Astrocyte (in vitro differentiated cells and primary cell): ENCODE measurements at regions not wholly inside any gene's neighbourhood (a gene's known extent, or its start where the extent isn't known, plus 50 kb on each side); places are given as distances from the start of the nearest gene placed in this dataset.

Experiments used
- DNase-seq: peaks from one replicate; pipeline ENCODE4 v3.0.0-alpha.2; 2010; ENCODE audit warnings: low read depth
- FAIRE-seq: peaks from 2 replicates; lab custom pipeline; 2011; peaks lifted over from hg19 to GRCh38; lab: Jason Lieb, UNC
- H2AFZ ChIP-seq: 2 replicates; pipeline ENCODE4 v1.6.0; 2012; ENCODE audit warnings: low read depth, low read length, inconsistent platforms
- H3K27ac ChIP-seq: 2 replicates; pipeline ENCODE4 v1.5.1; 2011; ENCODE audit warnings: low read depth, low read length, inconsistent platforms
- H3K27me3 ChIP-seq: 2 replicates; pipeline ENCODE4 v1.6.0; 2011; ENCODE audit warnings: low read length, inconsistent platforms; ENCODE audit not compliant: insufficient read depth
- H3K36me3 ChIP-seq: 2 replicates; pipeline ENCODE4 v1.5.1; 2011; ENCODE audit warnings: low read length, inconsistent platforms; ENCODE audit not compliant: insufficient read depth
- H3K4me1 ChIP-seq: 2 replicates; pipeline ENCODE4 v1.5.1; 2011; ENCODE audit warnings: low read length, inconsistent platforms; ENCODE audit not compliant: insufficient read depth
- H3K4me2 ChIP-seq: 2 replicates; pipeline ENCODE4 v1.6.0; 2012; ENCODE audit warnings: low read length, inconsistent platforms
- H3K4me3 ChIP-seq: 2 replicates; pipeline ENCODE4 v1.5.1; 2011; ENCODE audit warnings: low read depth, mild to moderate bottlenecking, low read length, inconsistent platforms; ENCODE audit not compliant: insufficient read depth
- H3K79me2 ChIP-seq: 2 replicates; pipeline ENCODE4 v1.6.0; 2012; ENCODE audit warnings: mild to moderate bottlenecking, low read length, inconsistent platforms; ENCODE audit not compliant: insufficient read depth
- H3K9ac ChIP-seq: 2 replicates; pipeline ENCODE4 v1.6.0; 2012; ENCODE audit warnings: mild to moderate bottlenecking, low read length, inconsistent platforms
- H3K9me3 ChIP-seq: 2 replicates; pipeline ENCODE4 v1.5.1; 2012; ENCODE audit warnings: low read depth, mild to moderate bottlenecking, low read length, inconsistent platforms; ENCODE audit not compliant: insufficient read depth
- H4K20me1 ChIP-seq: 2 replicates; pipeline ENCODE4 v1.6.0; 2012; ENCODE audit warnings: low read length, inconsistent platforms; ENCODE audit not compliant: insufficient read depth
- H3K27ac Mint-ChIP-seq: one replicate; pipeline ENCODE4 v1.8.0; 2021; ENCODE audit warnings: mild to moderate bottlenecking, mixed read lengths; ENCODE audit not compliant: unreplicated experiment
- H3K27me3 Mint-ChIP-seq: one replicate; pipeline ENCODE4 v1.8.0; 2021; ENCODE audit warnings: low read depth, mixed read lengths; ENCODE audit not compliant: unreplicated experiment
- H3K36me3 Mint-ChIP-seq: one replicate; pipeline ENCODE4 v1.8.0; 2021; ENCODE audit warnings: low read depth, mixed read lengths; ENCODE audit not compliant: unreplicated experiment
- H3K4me1 Mint-ChIP-seq: one replicate; pipeline ENCODE4 v1.8.0; 2021; ENCODE audit warnings: low read depth, mixed read lengths; ENCODE audit not compliant: unreplicated experiment
- H3K4me3 Mint-ChIP-seq: one replicate; pipeline ENCODE4 v1.8.0; 2021; ENCODE audit warnings: mild to moderate bottlenecking, moderate library complexity, mixed read lengths; ENCODE audit not compliant: unreplicated experiment
- H3K9me3 Mint-ChIP-seq: one replicate; pipeline ENCODE4 v1.8.0; 2021; ENCODE audit warnings: mild to moderate bottlenecking, mixed read lengths; ENCODE audit not compliant: unreplicated experiment
- EZH2 ChIP-seq: IDR thresholded peaks from 2 replicates; pipeline ENCODE4 v1.6.1; 2012; ENCODE audit warnings: mild to moderate bottlenecking, low read length, inconsistent platforms; ENCODE audit not compliant: insufficient read depth
- TF ChIP-seq, protein P1 (sequence below): IDR thresholded peaks from 2 replicates; pipeline ENCODE4 v1.5.1; 2011; ENCODE audit warnings: low read depth, mild to moderate bottlenecking, inconsistent platforms, low read length, moderate library complexity; ENCODE audit not compliant: insufficient read depth

DNA sequence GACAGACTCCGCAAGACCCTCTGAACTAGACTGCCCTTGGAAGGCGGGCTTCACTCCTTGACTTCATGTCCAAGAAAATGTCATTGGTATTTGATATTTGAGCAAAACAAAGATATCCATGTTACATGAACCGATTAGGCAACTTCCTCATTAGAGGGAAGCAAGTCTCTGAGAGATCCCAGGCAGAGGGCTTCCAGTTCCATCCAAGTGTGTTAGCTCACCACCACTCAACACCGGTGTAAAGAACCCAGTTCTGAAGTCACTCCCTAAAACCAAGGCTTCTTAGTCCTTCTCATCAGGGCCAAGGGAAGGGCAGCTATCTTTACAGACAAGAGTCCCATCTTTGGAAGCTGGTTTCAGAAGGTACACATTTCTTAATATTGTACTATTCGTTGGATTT lies 87.2 kb upstream of the CDKN3 start:
- Mint-ChIP-seq H3K27ac (no peak overlapping the region), H3K9me3 (peaks cover 9% of the 10 kb centered on the region), H3K4me1 (peaks cover 23% of the 10 kb centered on the region), H3K36me3 (no peaks in the 10 kb centered on the region), H3K4me3 (no peak overlapping the region), H3K27me3 (peaks cover 9% of the 10 kb centered on the region)
- no peaks in the 10 kb centered on the region for H4K20me1 ChIP-seq
- no peak for DNase-seq
- H3K9ac ChIP-seq: no peak overlapping the region
- no peak overlapping the region for H3K4me3 ChIP-seq
- H3K27me3 ChIP-seq: no peaks in the 10 kb centered on the region
- no peaks in the 10 kb centered on the region for H3K36me3 ChIP-seq
- peaks cover 18% of the 10 kb centered on the region for H3K4me1 ChIP-seq
- no peak overlapping the region for H2AFZ ChIP-seq
- H3K9me3 ChIP-seq: no peaks in the 10 kb centered on the region
- no peak for FAIRE-seq
- no peak overlapping the region for H3K4me2 ChIP-seq
- no peak overlapping the region for H3K27ac ChIP-seq
- TF ChIP-seq, protein P1, sequence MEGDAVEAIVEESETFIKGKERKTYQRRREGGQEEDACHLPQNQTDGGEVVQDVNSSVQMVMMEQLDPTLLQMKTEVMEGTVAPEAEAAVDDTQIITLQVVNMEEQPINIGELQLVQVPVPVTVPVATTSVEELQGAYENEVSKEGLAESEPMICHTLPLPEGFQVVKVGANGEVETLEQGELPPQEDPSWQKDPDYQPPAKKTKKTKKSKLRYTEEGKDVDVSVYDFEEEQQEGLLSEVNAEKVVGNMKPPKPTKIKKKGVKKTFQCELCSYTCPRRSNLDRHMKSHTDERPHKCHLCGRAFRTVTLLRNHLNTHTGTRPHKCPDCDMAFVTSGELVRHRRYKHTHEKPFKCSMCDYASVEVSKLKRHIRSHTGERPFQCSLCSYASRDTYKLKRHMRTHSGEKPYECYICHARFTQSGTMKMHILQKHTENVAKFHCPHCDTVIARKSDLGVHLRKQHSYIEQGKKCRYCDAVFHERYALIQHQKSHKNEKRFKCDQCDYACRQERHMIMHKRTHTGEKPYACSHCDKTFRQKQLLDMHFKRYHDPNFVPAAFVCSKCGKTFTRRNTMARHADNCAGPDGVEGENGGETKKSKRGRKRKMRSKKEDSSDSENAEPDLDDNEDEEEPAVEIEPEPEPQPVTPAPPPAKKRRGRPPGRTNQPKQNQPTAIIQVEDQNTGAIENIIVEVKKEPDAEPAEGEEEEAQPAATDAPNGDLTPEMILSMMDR: no peak
- TF ChIP-seq EZH2: no peak
- no peaks in the 10 kb centered on the region for H3K79me2 ChIP-seq

DNA sequence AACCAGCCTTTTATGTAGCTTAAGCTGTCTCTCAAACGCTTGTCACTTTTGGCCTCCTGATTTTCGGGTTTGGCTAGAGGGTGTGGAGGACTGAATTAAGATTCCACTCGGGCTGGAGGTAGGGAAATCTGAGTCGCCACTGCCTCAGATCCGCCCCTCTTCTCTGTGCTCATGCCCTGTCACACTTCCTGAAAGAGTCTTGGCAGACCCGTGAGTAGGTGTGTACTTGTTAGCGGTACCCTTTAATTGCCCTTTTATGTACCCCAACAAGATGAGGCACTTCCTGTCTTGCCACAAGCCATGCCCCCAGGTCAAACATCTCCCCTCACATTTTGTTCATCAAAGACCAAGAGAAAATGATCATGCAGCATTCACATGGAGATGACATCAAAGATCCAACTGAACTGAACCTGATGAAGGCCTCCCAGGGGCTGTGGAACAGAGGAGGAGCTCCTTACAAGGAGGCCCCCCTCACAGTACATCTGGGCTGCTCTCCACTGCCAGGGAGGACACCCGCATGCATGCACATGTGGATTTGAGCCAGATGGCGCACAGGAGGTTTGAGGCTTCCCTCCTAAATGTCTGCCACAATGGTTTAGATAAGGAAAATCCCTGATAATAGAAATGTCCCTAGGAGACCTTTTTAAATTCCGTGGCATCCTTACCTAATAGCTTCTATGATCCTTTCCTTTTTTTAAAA lies 86.5 kb upstream of the CDKN3 start:
- H3K27me3 Mint-ChIP-seq: peaks cover 8% of the 10 kb centered on the region
- peaks cover 18% of the 10 kb centered on the region for H3K4me1 ChIP-seq
- no peak for DNase-seq
- H3K4me3 ChIP-seq: no peak overlapping the region
- no peaks in the 10 kb centered on the region for H3K79me2 ChIP-seq
- peaks cover 9% of the 10 kb centered on the region for H3K9me3 Mint-ChIP-seq
- no peak overlapping the region for H3K27ac ChIP-seq
- no peak overlapping the region for H3K27ac Mint-ChIP-seq
- H3K9me3 ChIP-seq: no peaks in the 10 kb centered on the region
- no peaks in the 10 kb centered on the region for H3K36me3 ChIP-seq
- H3K9ac ChIP-seq: no peak overlapping the region
- no peak overlapping the region for H3K4me3 Mint-ChIP-seq
- no peak overlapping the region for H3K4me2 ChIP-seq
- FAIRE-seq: no peak
- H3K27me3 ChIP-seq: no peaks in the 10 kb centered on the region
- TF ChIP-seq, protein P1: no peak
- TF ChIP-seq EZH2: no peak
- H3K36me3 Mint-ChIP-seq: no peaks in the 10 kb centered on the region
- no peak overlapping the region for H2AFZ ChIP-seq
- H4K20me1 ChIP-seq: no peaks in the 10 kb centered on the region
- H3K4me1 Mint-ChIP-seq: peaks cover 23% of the 10 kb centered on the region

DNA sequence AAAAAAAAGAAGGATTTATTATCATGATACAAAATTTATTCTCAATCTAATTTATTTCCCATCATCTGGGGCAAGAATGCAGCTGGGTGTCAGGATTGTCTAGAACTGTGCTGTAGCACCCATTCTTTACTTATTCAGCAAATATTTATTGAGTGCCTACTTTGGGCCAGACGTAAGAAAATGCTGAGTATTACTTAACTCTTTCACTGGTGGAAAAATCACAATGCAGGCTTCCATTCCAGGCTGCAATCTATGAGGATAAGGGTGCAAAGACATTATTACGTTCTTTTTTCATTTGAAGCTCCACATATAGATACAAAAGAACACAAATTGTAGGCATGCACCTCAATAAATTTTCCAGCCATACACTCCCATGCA lies 86.0 kb upstream of the CDKN3 start:
- H3K4me1 Mint-ChIP-seq: peaks cover 23% of the 10 kb centered on the region
- TF ChIP-seq, protein P1: no peak
- no peak for TF ChIP-seq EZH2
- H3K27me3 ChIP-seq: no peaks in the 10 kb centered on the region
- H2AFZ ChIP-seq: no peak overlapping the region
- H3K9ac ChIP-seq: no peak overlapping the region
- peaks cover 10% of the 10 kb centered on the region for H3K27me3 Mint-ChIP-seq
- DNase-seq (no peak), FAIRE-seq (no peak)
- peaks cover 18% of the 10 kb centered on the region for H3K4me1 ChIP-seq
- no peaks in the 10 kb centered on the region for H3K9me3 ChIP-seq
- H3K36me3 ChIP-seq: no peaks in the 10 kb centered on the region
- H3K9me3 Mint-ChIP-seq: peaks cover 9% of the 10 kb centered on the region
- H3K27ac Mint-ChIP-seq: no peak overlapping the region
- no peaks in the 10 kb centered on the region for H3K79me2 ChIP-seq
- H3K4me2 ChIP-seq: no peak overlapping the region
- no peak overlapping the region for H3K4me3 ChIP-seq
- no peak overlapping the region for H3K27ac ChIP-seq
- no peaks in the 10 kb centered on the region for H4K20me1 ChIP-seq
- no peaks in the 10 kb centered on the region for H3K36me3 Mint-ChIP-seq
- no peak overlapping the region for H3K4me3 Mint-ChIP-seq
